ENCODE measurements at regions not wholly inside any gene's neighbourhood (a gene's known extent, or its start where the extent isn't known, plus 50 kb on each side); places are given as distances from the start of the nearest gene placed in this dataset.

- intact Hi-C loops (cut with DNase I, micrococcal nuclease), result no loop called here
- no peaks in the 10 kb centered on the region for H3K36me3 ChIP-seq (ENCODE audit: low read depth)
- TF ChIP-seq CTCF (IDR thresholded peaks at IDR 0.05), result no peak
- ATAC-seq (no peak), DNase-seq (no peak)
- no peaks in the 10 kb centered on the region for H3K4me1 ChIP-seq (ENCODE audit: low read depth)
- H3K4me3 ChIP-seq, result no peak overlapping the region
- no peaks in the 10 kb centered on the region for H3K9me3 ChIP-seq
Measured at GRCh38 chr12:23450810-23451209, 498.7 kb downstream of the SOX5 start.

- H3K4me3 ChIP-seq, result no peak overlapping the region
Measured at GRCh38 chr12:23455283-23455682, 494.2 kb downstream of the SOX5 start.

GRCh38 chr12:23458640-23459039 is 490.8 kb downstream of the SOX5 start:
- Histone ChIP-seq H3K4me3 (no peak overlapping the region), H3K36me3 (ENCODE audit: low read depth) (no peaks in the 10 kb centered on the region), H3K4me1 (ENCODE audit: low read depth) (no peaks in the 10 kb centered on the region), H3K9me3 (no peaks in the 10 kb centered on the region)
- no peak for ATAC-seq
- no peak for TF ChIP-seq CTCF (IDR thresholded peaks at IDR 0.05)
- DNase-seq, result no peak
- intact Hi-C loops (cut with DNase I, micrococcal nuclease), result no loop called here

More at GRCh38 chr12:23455283-23455682, 494.2 kb downstream of the SOX5 start:
- Histone ChIP-seq H3K4me1 (ENCODE audit: low read depth) (no peaks in the 10 kb centered on the region), H3K9me3 (no peaks in the 10 kb centered on the region), H3K36me3 (ENCODE audit: low read depth) (no peaks in the 10 kb centered on the region)
- intact Hi-C loops (cut with DNase I, micrococcal nuclease), result no loop called here
- DNase-seq, result no peak
- ATAC-seq, result no peak
- TF ChIP-seq CTCF (IDR thresholded peaks at IDR 0.05), result no peak

GRCh38 chr12:23462546-23462945 is 486.9 kb downstream of the SOX5 start:
- intact Hi-C loops (cut with DNase I, micrococcal nuclease), result no loop called here
- TF ChIP-seq CTCF (IDR thresholded peaks at IDR 0.05), result no peak
- H3K4me3 ChIP-seq, result no peak overlapping the region
- H3K4me1 ChIP-seq (ENCODE audit: low read depth), result no peaks in the 10 kb centered on the region
- H3K9me3 ChIP-seq, result peaks cover 4% of the 10 kb centered on the region
- no peak for ATAC-seq
- DNase-seq, result no peak
- H3K36me3 ChIP-seq (ENCODE audit: low read depth), result no peaks in the 10 kb centered on the region

GRCh38 chr12:23463172-23463571 is 486.3 kb downstream of the SOX5 start:
- Histone ChIP-seq H3K4me3 (no peak overlapping the region), H3K9me3 (peaks cover 4% of the 10 kb centered on the region), H3K36me3 (ENCODE audit: low read depth) (no peaks in the 10 kb centered on the region), H3K4me1 (ENCODE audit: low read depth) (no peaks in the 10 kb centered on the region)
- intact Hi-C loops (cut with DNase I, micrococcal nuclease), result no loop called here
- DNase-seq (no peak), ATAC-seq (no peak)
- no peak for TF ChIP-seq CTCF (IDR thresholded peaks at IDR 0.05)

GRCh38 chr12:23464241-23464812 is 485.1 kb downstream of the SOX5 start:
- DNase-seq (no peak), ATAC-seq (no peak)
- no peak overlapping the region for H3K4me3 ChIP-seq
- no peaks in the 10 kb centered on the region for H3K36me3 ChIP-seq (ENCODE audit: low read depth)
- intact Hi-C loops (cut with DNase I, micrococcal nuclease), result no loop called here
- peaks cover 4% of the 10 kb centered on the region for H3K9me3 ChIP-seq
- no peak for TF ChIP-seq CTCF (IDR thresholded peaks at IDR 0.05)
- no peaks in the 10 kb centered on the region for H3K4me1 ChIP-seq (ENCODE audit: low read depth)
